ENCODE measurements at regions not wholly inside any gene's neighbourhood (a gene's known extent, or its start where the extent isn't known, plus 50 kb on each side); places are given as distances from the start of the nearest gene placed in this dataset.

DNA sequence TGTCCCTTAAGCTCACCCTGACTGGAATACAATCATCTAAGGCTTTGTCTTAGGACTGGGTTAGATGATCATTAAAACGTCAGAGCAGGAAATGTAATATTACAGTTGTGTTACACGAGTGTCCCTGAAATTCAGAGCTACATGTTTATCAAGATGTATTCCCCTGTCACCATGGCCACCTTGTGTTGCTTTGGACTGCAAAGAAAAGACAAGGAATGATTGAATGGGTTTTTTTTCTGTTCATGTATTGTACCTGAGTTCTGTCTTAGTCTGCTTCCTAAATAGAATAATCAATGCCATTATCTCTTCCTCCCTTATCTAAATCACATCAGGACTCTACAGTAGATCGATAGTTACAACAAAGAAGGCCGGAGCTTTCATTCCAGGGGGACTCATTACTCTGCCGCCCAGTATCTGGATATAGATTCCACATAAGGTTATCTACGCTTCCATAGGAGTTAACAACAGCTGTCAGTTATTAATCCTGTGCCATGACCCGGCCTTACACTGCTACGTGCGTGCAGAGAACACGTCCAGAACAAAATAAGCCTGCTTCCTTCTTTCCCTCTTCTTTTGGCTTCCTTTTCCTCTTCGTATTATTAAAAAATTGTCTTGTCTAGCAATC, 274.1 kb upstream of the SASH1 start:
- H3K9me3 ChIP-seq (ENCODE audit: low read length): peaks cover 2% of the 10 kb centered on the region
- no peaks in the 10 kb centered on the region for H3K27me3 ChIP-seq (ENCODE audit: insufficient read depth, low read length)
- H3K36me3 ChIP-seq (ENCODE audit: insufficient read depth, low read length): no peaks in the 10 kb centered on the region
- H3K4me1 ChIP-seq (ENCODE audit: insufficient read depth, low read length): no peaks in the 10 kb centered on the region
- H3K4me3 ChIP-seq (ENCODE audit: low read length): no peak overlapping the region
- no peak overlapping the region for H2AFZ ChIP-seq (ENCODE audit: low read depth, low read length)

- Histone ChIP-seq H3K4me1 (ENCODE audit: insufficient read depth, low read length) (no peaks in the 10 kb centered on the region), H3K36me3 (ENCODE audit: insufficient read depth, low read length) (no peaks in the 10 kb centered on the region), H3K9me3 (ENCODE audit: low read length) (peaks cover 2% of the 10 kb centered on the region), H2AFZ (ENCODE audit: low read depth, low read length) (no peak overlapping the region), H3K4me3 (ENCODE audit: low read length) (no peak overlapping the region), H3K27me3 (ENCODE audit: insufficient read depth, low read length) (no peaks in the 10 kb centered on the region)
Measured at GRCh38 chr6:148069256-148069655, 273.4 kb upstream of the SASH1 start.

- H3K9me3 ChIP-seq (ENCODE audit: low read length): peaks cover 2% of the 10 kb centered on the region
- H3K36me3 ChIP-seq (ENCODE audit: insufficient read depth, low read length): no peaks in the 10 kb centered on the region
- H3K27me3 ChIP-seq (ENCODE audit: insufficient read depth, low read length): no peaks in the 10 kb centered on the region
- H2AFZ ChIP-seq (ENCODE audit: low read depth, low read length): no peak overlapping the region
- no peaks in the 10 kb centered on the region for H3K4me1 ChIP-seq (ENCODE audit: insufficient read depth, low read length)
- no peak overlapping the region for H3K4me3 ChIP-seq (ENCODE audit: low read length)
Measured at GRCh38 chr6:148074291-148074690, 268.3 kb upstream of the SASH1 start.

DNA sequence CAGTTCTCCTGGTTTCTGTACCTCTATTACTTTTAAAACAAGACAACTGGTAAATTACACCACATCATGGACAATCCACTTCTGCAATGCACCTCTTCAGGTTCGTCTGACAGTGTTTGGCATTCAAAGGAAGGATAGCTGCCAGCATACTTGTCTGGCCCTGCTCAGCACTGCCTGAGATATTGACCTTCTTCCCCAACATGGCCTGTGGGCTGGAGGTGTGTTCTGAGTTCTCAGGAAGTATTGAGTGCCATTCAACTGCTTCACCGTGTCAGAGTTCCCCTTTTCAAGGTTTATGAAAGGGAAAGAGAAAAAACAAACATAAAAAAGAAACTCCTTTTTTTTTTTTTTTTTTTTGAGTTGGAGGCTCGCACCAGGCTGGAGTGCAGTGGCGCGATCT, 267.9 kb upstream of the SASH1 start:
- peaks cover 2% of the 10 kb centered on the region for H3K9me3 ChIP-seq (ENCODE audit: low read length)
- no peak overlapping the region for H2AFZ ChIP-seq (ENCODE audit: low read depth, low read length)
- H3K4me1 ChIP-seq (ENCODE audit: insufficient read depth, low read length): no peaks in the 10 kb centered on the region
- H3K4me3 ChIP-seq (ENCODE audit: low read length): no peak overlapping the region
- H3K27me3 ChIP-seq (ENCODE audit: insufficient read depth, low read length): no peaks in the 10 kb centered on the region
- H3K36me3 ChIP-seq (ENCODE audit: insufficient read depth, low read length): no peaks in the 10 kb centered on the region

GRCh38 chr6:148075352-148075751, 267.3 kb upstream of the SASH1 start:
- no peak overlapping the region for H2AFZ ChIP-seq (ENCODE audit: low read depth, low read length)
- no peaks in the 10 kb centered on the region for H3K4me1 ChIP-seq (ENCODE audit: insufficient read depth, low read length)
- peaks cover 2% of the 10 kb centered on the region for H3K9me3 ChIP-seq (ENCODE audit: low read length)
- H3K27me3 ChIP-seq (ENCODE audit: insufficient read depth, low read length): no peaks in the 10 kb centered on the region
- H3K4me3 ChIP-seq (ENCODE audit: low read length): no peak overlapping the region
- H3K36me3 ChIP-seq (ENCODE audit: insufficient read depth, low read length): no peaks in the 10 kb centered on the region

GRCh38 chr6:148076051-148076450, 266.6 kb upstream of the SASH1 start:
- Histone ChIP-seq H3K36me3 (ENCODE audit: insufficient read depth, low read length) (no peaks in the 10 kb centered on the region), H3K4me3 (ENCODE audit: low read length) (no peak overlapping the region), H2AFZ (ENCODE audit: low read depth, low read length) (no peak overlapping the region), H3K27me3 (ENCODE audit: insufficient read depth, low read length) (no peaks in the 10 kb centered on the region), H3K4me1 (ENCODE audit: insufficient read depth, low read length) (no peaks in the 10 kb centered on the region), H3K9me3 (ENCODE audit: low read length) (peaks cover 2% of the 10 kb centered on the region)

GRCh38 chr6:148080315-148080714, 262.3 kb upstream of the SASH1 start:
- peaks cover 10% of the 10 kb centered on the region for H3K4me1 ChIP-seq (ENCODE audit: insufficient read depth, low read length)

DNA sequence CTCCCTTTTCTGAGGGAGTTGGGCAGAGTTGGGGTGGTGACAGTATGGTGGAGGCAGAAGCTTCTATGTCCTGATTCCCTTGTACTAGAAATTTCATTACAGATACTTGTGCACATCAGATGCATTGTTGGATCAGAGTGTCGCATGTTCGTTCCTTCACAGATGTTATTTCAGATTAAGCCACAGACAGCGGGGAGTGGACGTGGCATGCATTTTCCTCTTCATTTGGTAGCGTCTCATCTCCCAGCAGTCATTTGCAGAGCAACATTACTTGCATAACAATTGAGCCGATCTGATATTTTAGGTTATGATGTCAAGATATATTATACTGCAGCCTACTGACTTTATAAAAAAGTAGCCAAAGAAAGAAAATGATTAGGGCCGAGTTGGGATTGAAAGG, 261.6 kb upstream of the SASH1 start:
- no peaks in the 10 kb centered on the region for H3K9me3 ChIP-seq (ENCODE audit: low read length)
- peaks cover 10% of the 10 kb centered on the region for H3K4me1 ChIP-seq (ENCODE audit: insufficient read depth, low read length)
- H2AFZ ChIP-seq (ENCODE audit: low read depth, low read length): no peak overlapping the region
- no peak overlapping the region for H3K4me3 ChIP-seq (ENCODE audit: low read length)
- no peaks in the 10 kb centered on the region for H3K36me3 ChIP-seq (ENCODE audit: insufficient read depth, low read length)
- H3K27me3 ChIP-seq (ENCODE audit: insufficient read depth, low read length): no peaks in the 10 kb centered on the region

More at GRCh38 chr6:148080315-148080714, 262.3 kb upstream of the SASH1 start:
- Histone ChIP-seq H3K36me3 (ENCODE audit: insufficient read depth, low read length) (no peaks in the 10 kb centered on the region), H3K9me3 (ENCODE audit: low read length) (no peaks in the 10 kb centered on the region), H3K27me3 (ENCODE audit: insufficient read depth, low read length) (no peaks in the 10 kb centered on the region), H3K4me3 (ENCODE audit: low read length) (no peak overlapping the region), H2AFZ (ENCODE audit: low read depth, low read length) (no peak overlapping the region)

DNA sequence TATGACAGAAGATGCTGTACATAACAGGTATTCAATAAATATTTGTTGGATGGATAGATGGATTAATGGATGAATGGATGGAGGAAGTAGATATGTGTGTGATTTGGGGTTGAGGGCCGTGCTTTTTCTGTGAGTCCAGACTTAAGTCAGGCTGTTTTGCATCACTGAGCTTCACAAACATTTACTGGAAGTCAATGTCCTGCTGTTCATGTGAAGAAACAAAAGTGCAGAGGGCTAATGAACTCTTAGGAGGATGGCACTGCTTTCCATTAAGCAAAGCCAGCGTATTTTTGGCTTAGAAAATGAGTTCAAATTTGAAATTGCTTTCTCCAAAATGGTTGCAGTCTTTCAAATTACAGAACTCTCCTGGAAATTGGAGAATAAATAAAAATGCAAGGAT, 260.6 kb upstream of the SASH1 start:
- Histone ChIP-seq H3K36me3 (ENCODE audit: insufficient read depth, low read length) (no peaks in the 10 kb centered on the region), H3K4me3 (ENCODE audit: low read length) (no peak overlapping the region), H3K4me1 (ENCODE audit: insufficient read depth, low read length) (peaks cover 10% of the 10 kb centered on the region), H3K9me3 (ENCODE audit: low read length) (no peaks in the 10 kb centered on the region), H3K27me3 (ENCODE audit: insufficient read depth, low read length) (no peaks in the 10 kb centered on the region), H2AFZ (ENCODE audit: low read depth, low read length) (peak overlapping the region; percentile 42)

GRCh38 chr6:148082696-148083095, 259.9 kb upstream of the SASH1 start:
- Histone ChIP-seq H3K36me3 (ENCODE audit: insufficient read depth, low read length) (no peaks in the 10 kb centered on the region), H3K9me3 (ENCODE audit: low read length) (no peaks in the 10 kb centered on the region), H3K4me3 (ENCODE audit: low read length) (no peak overlapping the region), H3K27me3 (ENCODE audit: insufficient read depth, low read length) (no peaks in the 10 kb centered on the region), H2AFZ (ENCODE audit: low read depth, low read length) (no peak overlapping the region), H3K4me1 (ENCODE audit: insufficient read depth, low read length) (peaks cover 10% of the 10 kb centered on the region)

DNA sequence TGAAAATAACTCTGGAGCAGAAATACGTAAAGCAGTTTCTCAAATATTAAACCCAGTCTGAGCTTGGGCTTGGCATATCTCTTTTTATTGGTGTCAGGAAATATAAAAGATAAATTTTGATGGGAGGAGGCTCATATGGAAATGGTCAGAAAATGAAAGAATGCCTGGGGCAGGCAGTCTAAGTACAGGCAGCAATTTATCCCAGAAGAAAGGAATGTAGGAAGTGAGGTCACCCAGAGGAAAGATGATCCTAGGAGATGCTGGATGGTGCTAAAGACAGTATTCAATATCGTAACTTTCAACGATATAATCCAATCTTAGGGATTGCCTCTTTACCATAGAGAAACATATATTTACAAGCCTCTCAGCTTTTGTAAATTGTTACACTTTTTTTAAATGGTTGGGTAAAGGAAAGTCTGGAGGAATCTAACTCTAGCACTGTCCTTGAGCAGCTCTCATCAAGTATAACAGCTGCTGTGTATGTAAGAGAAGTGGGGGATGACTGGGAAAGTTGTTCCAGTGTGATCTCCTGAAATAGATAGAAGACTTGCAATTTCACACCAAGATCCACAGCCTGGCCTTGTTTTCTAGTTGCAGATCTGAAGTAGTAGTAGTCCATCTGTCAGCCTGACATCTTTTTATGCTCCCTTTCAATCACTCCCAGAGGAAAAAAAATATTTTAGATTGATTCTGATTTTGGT, 256.9 kb upstream of the SASH1 start:
- no peak overlapping the region for H3K4me3 ChIP-seq (ENCODE audit: low read length)
- H3K27me3 ChIP-seq (ENCODE audit: insufficient read depth, low read length): no peaks in the 10 kb centered on the region

GRCh38 chr6:148086386-148086785, 256.3 kb upstream of the SASH1 start:
- Histone ChIP-seq H3K36me3 (ENCODE audit: insufficient read depth, low read length) (no peaks in the 10 kb centered on the region), H2AFZ (ENCODE audit: low read depth, low read length) (no peak overlapping the region), H3K27me3 (ENCODE audit: insufficient read depth, low read length) (no peaks in the 10 kb centered on the region), H3K4me1 (ENCODE audit: insufficient read depth, low read length) (peaks cover 10% of the 10 kb centered on the region), H3K9me3 (ENCODE audit: low read length) (no peaks in the 10 kb centered on the region), H3K4me3 (ENCODE audit: low read length) (no peak overlapping the region)

More for the DNA sequence above, 256.9 kb upstream of the SASH1 start:
- Histone ChIP-seq H2AFZ (ENCODE audit: low read depth, low read length) (no peak overlapping the region), H3K4me1 (ENCODE audit: insufficient read depth, low read length) (peaks cover 10% of the 10 kb centered on the region), H3K9me3 (ENCODE audit: low read length) (no peaks in the 10 kb centered on the region), H3K36me3 (ENCODE audit: insufficient read depth, low read length) (no peaks in the 10 kb centered on the region)

DNA sequence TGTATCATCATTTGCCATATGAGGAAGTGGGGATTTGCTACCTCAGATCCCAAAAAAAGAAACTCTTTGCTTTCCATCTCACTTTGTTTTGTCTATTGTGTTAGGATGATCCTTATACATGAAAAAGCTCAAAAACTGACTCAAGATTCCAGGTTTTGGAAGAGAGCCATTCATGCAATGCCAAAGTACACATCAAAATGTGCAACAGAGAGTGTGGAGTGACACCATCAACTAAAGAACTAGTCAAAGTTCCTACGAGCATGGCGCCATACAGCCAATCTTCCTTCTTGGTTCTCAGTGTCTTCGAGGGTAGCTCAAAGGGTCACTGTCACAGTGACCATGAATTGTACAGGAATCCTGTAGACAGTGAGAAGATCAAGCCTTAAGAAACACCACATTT, 255.8 kb upstream of the SASH1 start:
- Histone ChIP-seq H3K36me3 (ENCODE audit: insufficient read depth, low read length) (no peaks in the 10 kb centered on the region), H3K4me3 (ENCODE audit: low read length) (no peak overlapping the region), H3K9me3 (ENCODE audit: low read length) (no peaks in the 10 kb centered on the region), H3K27me3 (ENCODE audit: insufficient read depth, low read length) (no peaks in the 10 kb centered on the region), H2AFZ (ENCODE audit: low read depth, low read length) (no peak overlapping the region), H3K4me1 (ENCODE audit: insufficient read depth, low read length) (peaks cover 10% of the 10 kb centered on the region)

- Histone ChIP-seq H3K36me3 (ENCODE audit: insufficient read depth, low read length) (no peaks in the 10 kb centered on the region), H2AFZ (ENCODE audit: low read depth, low read length) (no peak overlapping the region), H3K27me3 (ENCODE audit: insufficient read depth, low read length) (no peaks in the 10 kb centered on the region), H3K4me3 (ENCODE audit: low read length) (no peak overlapping the region), H3K9me3 (ENCODE audit: low read length) (no peaks in the 10 kb centered on the region), H3K4me1 (ENCODE audit: insufficient read depth, low read length) (peaks cover 1% of the 10 kb centered on the region)
Measured at GRCh38 chr6:148087659-148088058, 255.0 kb upstream of the SASH1 start.
